ENCODE measurements at regions not wholly inside any gene's neighbourhood (a gene's known extent, or its start where the extent isn't known, plus 50 kb on each side); places are given as distances from the start of the nearest gene placed in this dataset.

DNA sequence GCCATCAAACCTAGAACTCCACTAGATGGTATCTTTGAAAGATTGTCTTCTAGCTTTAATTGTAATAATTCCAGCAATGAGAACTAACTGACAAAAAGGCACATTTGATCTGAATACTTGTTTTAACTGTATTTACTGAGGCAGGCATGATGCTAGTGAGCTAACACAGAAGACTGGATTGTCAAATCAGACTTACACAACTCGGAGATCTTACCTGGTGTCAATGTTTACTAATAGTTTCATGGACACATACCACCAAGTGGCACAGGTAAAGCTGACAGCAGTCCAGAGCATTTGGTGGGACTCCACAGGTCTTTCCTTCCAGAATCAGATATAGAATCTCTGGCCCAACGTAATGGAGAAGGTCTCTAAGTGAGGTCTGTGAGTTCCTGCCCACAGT, 229.9 kb upstream of the BOD1L1 start:
- intact Hi-C loops (cut with DNase I): no loop called here
- 77 to 91% (median 83%) methylated on average over 2 of the region's 2 CpGs for WGBS, 4 donors
- Histone ChIP-seq H3K4me1 (replicated peaks in 1 of 2) (no peaks in the 10 kb centered on the region), H3K36me3 (replicated peaks in 1 of 2) (no peaks in the 10 kb centered on the region), H3K27ac (no peak overlapping the region), H3K9me3 (replicated peaks in 1 of 3) (no peaks in the 10 kb centered on the region), H3K4me3 (no peak overlapping the region), H3K27me3 (no peaks in the 10 kb centered on the region)
- TF ChIP-seq CTCF (IDR thresholded peaks at IDR 0.05) (no peak), POLR2A (IDR thresholded peaks at IDR 0.05) (no peak)
- no peak for DNase-seq

GRCh38 chr4:13857800-13858199, 230.3 kb upstream of the BOD1L1 start:
- intact Hi-C loops (cut with DNase I): no loop called here
- no peaks in the 10 kb centered on the region for H3K9me3 ChIP-seq (replicated peaks in 1 of 3)
- H3K4me1 ChIP-seq (replicated peaks in 1 of 2): no peaks in the 10 kb centered on the region
- H3K27me3 ChIP-seq: no peaks in the 10 kb centered on the region
- no peak overlapping the region for H3K27ac ChIP-seq
- TF ChIP-seq CTCF (IDR thresholded peaks at IDR 0.05) (no peak), POLR2A (IDR thresholded peaks at IDR 0.05) (no peak)
- H3K4me3 ChIP-seq: no peak overlapping the region
- no peak for DNase-seq
- no peaks in the 10 kb centered on the region for H3K36me3 ChIP-seq (replicated peaks in 1 of 2)

GRCh38 chr4:13859423-13859822, 231.9 kb upstream of the BOD1L1 start:
- no peak for DNase-seq
- no peak overlapping the region for H3K4me3 ChIP-seq
- no peaks in the 10 kb centered on the region for H3K9me3 ChIP-seq (replicated peaks in 1 of 3)
- no peaks in the 10 kb centered on the region for H3K36me3 ChIP-seq (replicated peaks in 1 of 2)
- intact Hi-C loops (cut with DNase I): no loop called here
- WGBS, 4 donors: 88 to 92% (median 89%) methylated on average over 3 of the region's 3 CpGs
- H3K27ac ChIP-seq: no peak overlapping the region
- H3K4me1 ChIP-seq (replicated peaks in 1 of 2): no peaks in the 10 kb centered on the region
- no peaks in the 10 kb centered on the region for H3K27me3 ChIP-seq
- TF ChIP-seq POLR2A (IDR thresholded peaks at IDR 0.05): no peak
- no peak for TF ChIP-seq CTCF (IDR thresholded peaks at IDR 0.05)

DNA sequence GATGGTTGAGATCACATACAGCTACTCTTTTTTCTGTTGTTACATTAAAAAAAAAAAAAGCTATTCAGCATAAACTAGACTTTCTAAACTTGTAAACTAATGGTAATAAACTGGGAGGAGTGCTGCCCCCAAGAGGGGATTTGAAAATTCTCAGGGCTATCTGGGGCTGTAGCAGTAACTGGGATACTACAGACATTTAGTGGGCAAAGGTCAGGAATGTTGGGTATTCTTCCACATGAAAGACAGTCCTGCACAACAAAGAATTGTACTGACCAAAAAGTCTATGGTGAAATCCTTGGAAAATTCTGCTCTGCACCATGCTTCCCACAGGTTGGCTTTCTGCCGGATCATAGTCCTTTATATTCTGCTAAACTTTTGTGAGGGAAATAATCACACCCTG, 232.6 kb upstream of the BOD1L1 start:
- TF ChIP-seq POLR2A (IDR thresholded peaks at IDR 0.05) (no peak), CTCF (IDR thresholded peaks at IDR 0.05) (no peak)
- Histone ChIP-seq H3K27me3 (no peaks in the 10 kb centered on the region), H3K27ac (no peak overlapping the region), H3K36me3 (replicated peaks in 1 of 2) (no peaks in the 10 kb centered on the region), H3K9me3 (replicated peaks in 1 of 3) (no peaks in the 10 kb centered on the region), H3K4me1 (replicated peaks in 1 of 2) (no peaks in the 10 kb centered on the region), H3K4me3 (no peak overlapping the region)
- WGBS, 4 donors: 73 to 85% (median 74%) methylated on average over 1 of the region's 1 CpG
- DNase-seq: no peak
- intact Hi-C loops (cut with DNase I): no loop called here

Measured in adrenal gland (tissue), 9 donors.